Natural killer cell treated with Interleukin-12 subunit alpha and Interleukin-12 subunit beta and Interleukin-15 and Interleukin-18, amount 100 ng/mL, for 72 hours (primary cell): ENCODE measurements at regions not wholly inside any gene's neighbourhood (a gene's known extent, or its start where the extent isn't known, plus 50 kb on each side); places are given as distances from the start of the nearest gene placed in this dataset.

ENCODE experiments used
- ATAC-seq, 2 donors: fragments of 150-1000 bp; cut with Tn5 transposase in 1 of 2; sonication (Bioruptor Pico), chemical (Tn5 transposase) in 1 of 2; 2 replicates each; pipeline ENCODE4 v1.10.0; 2021
- DNase-seq: peaks from one replicate; pipeline ENCODE4 v3.0.0; 2022; ENCODE audit warnings: low spot score
- H3K27ac Mint-ChIP-seq, 2 donors: 1 replicate in 1 of 2; 2 replicates in 1 of 2; pipeline ENCODE4 v1.8.0; 2022; ENCODE audit warnings: mixed read lengths in 2 of 2, mild to moderate bottlenecking in 1 of 2, moderate library complexity in 1 of 2
- H3K27me3 Mint-ChIP-seq, 2 donors: 1 replicate in 1 of 2; 2 replicates in 1 of 2; pipeline ENCODE4 v1.8.0; 2022; ENCODE audit warnings: mixed read lengths in 2 of 2
- H3K36me3 Mint-ChIP-seq: one replicate; pipeline ENCODE4 v1.8.0; 2022; ENCODE audit warnings: mixed read lengths
- H3K4me1 Mint-ChIP-seq, 2 donors: 1 replicate in 1 of 2; 2 replicates in 1 of 2; pipeline ENCODE4 v1.8.0; 2022; ENCODE audit warnings: low read depth in 2 of 2, mixed read lengths in 2 of 2, mild to moderate bottlenecking in 1 of 2
- H3K4me3 Mint-ChIP-seq: one replicate; pipeline ENCODE4 v1.8.0; 2022; ENCODE audit warnings: mixed read lengths
- H3K9me3 Mint-ChIP-seq: 2 replicates; pipeline ENCODE4 v1.8.0; 2022; ENCODE audit warnings: mixed read lengths

GRCh38 chr7:41000042-41000441 lies 702.8 kb downstream of the INHBA start:
- H3K27me3 Mint-ChIP-seq = no peaks in the 10 kb centered on the region
- no peak for ATAC-seq
- H3K27ac Mint-ChIP-seq = no peak overlapping the region
- no peaks in the 10 kb centered on the region for H3K36me3 Mint-ChIP-seq
- no peak overlapping the region for H3K4me3 Mint-ChIP-seq
- H3K9me3 Mint-ChIP-seq = peaks cover 10% of the 10 kb centered on the region
- no peaks in the 10 kb centered on the region for H3K4me1 Mint-ChIP-seq
- no peak for DNase-seq

GRCh38 chr7:40996233-40996677 lies 706.6 kb downstream of the INHBA start:
- peaks cover 10% of the 10 kb centered on the region for H3K9me3 Mint-ChIP-seq
- no peak overlapping the region for H3K4me3 Mint-ChIP-seq
- DNase-seq (no peak), ATAC-seq (no peak)
- H3K27me3 Mint-ChIP-seq = no peaks in the 10 kb centered on the region
- H3K4me1 Mint-ChIP-seq = no peaks in the 10 kb centered on the region
- no peak overlapping the region for H3K27ac Mint-ChIP-seq
- no peaks in the 10 kb centered on the region for H3K36me3 Mint-ChIP-seq

GRCh38 chr7:40990841-40991240 lies 712.0 kb downstream of the INHBA start:
- Mint-ChIP-seq H3K27ac (no peak overlapping the region), H3K36me3 (no peaks in the 10 kb centered on the region), H3K27me3 (no peaks in the 10 kb centered on the region), H3K4me3 (no peak overlapping the region), H3K9me3 (peaks cover 3% of the 10 kb centered on the region), H3K4me1 (no peaks in the 10 kb centered on the region)
- no peak for DNase-seq
- ATAC-seq = no peak

- Mint-ChIP-seq H3K4me1 (no peaks in the 10 kb centered on the region), H3K4me3 (no peak overlapping the region), H3K36me3 (peaks cover 4% of the 10 kb centered on the region), H3K9me3 (peaks cover 11% of the 10 kb centered on the region), H3K27me3 (no peaks in the 10 kb centered on the region), H3K27ac (no peak overlapping the region)
- ATAC-seq (no peak), DNase-seq (no peak)
Observed at GRCh38 chr7:40987571-40987970, 715.3 kb downstream of the INHBA start.

GRCh38 chr7:40986351-40986873 lies 716.5 kb downstream of the INHBA start:
- Mint-ChIP-seq H3K4me1 (no peaks in the 10 kb centered on the region), H3K27ac (no peak overlapping the region), H3K9me3 (peaks cover 15% of the 10 kb centered on the region), H3K27me3 (no peaks in the 10 kb centered on the region), H3K36me3 (peaks cover 4% of the 10 kb centered on the region), H3K4me3 (no peak overlapping the region)
- DNase-seq (no peak), ATAC-seq (no peak)

GRCh38 chr7:40983111-40983510 lies 719.8 kb downstream of the INHBA start:
- no peaks in the 10 kb centered on the region for H3K27me3 Mint-ChIP-seq
- H3K4me1 Mint-ChIP-seq = no peaks in the 10 kb centered on the region
- H3K27ac Mint-ChIP-seq = no peak overlapping the region
- ATAC-seq = no peak
- no peak for DNase-seq
- no peak overlapping the region for H3K4me3 Mint-ChIP-seq
- H3K9me3 Mint-ChIP-seq = peaks cover 17% of the 10 kb centered on the region
- peaks cover 4% of the 10 kb centered on the region for H3K36me3 Mint-ChIP-seq

GRCh38 chr7:40979296-40979695 lies 723.6 kb downstream of the INHBA start:
- no peak for DNase-seq
- Mint-ChIP-seq H3K4me1 (no peaks in the 10 kb centered on the region), H3K27me3 (no peaks in the 10 kb centered on the region), H3K4me3 (no peak overlapping the region), H3K9me3 (peaks cover 20% of the 10 kb centered on the region), H3K27ac (no peak overlapping the region), H3K36me3 (peaks cover 4% of the 10 kb centered on the region)
- ATAC-seq = no peak

- Mint-ChIP-seq H3K27me3 (no peaks in the 10 kb centered on the region), H3K4me1 (no peaks in the 10 kb centered on the region), H3K27ac (no peak overlapping the region), H3K36me3 (no peaks in the 10 kb centered on the region), H3K9me3 (peaks cover 17% of the 10 kb centered on the region), H3K4me3 (no peak overlapping the region)
- ATAC-seq (no peak), DNase-seq (no peak)
Observed at GRCh38 chr7:40978047-40978446, 724.8 kb downstream of the INHBA start.

GRCh38 chr7:40977533-40977932 lies 725.4 kb downstream of the INHBA start:
- H3K36me3 Mint-ChIP-seq = no peaks in the 10 kb centered on the region
- H3K27me3 Mint-ChIP-seq = no peaks in the 10 kb centered on the region
- H3K4me3 Mint-ChIP-seq = no peak overlapping the region
- H3K27ac Mint-ChIP-seq = no peak overlapping the region
- peaks cover 15% of the 10 kb centered on the region for H3K9me3 Mint-ChIP-seq
- DNase-seq (no peak), ATAC-seq (no peak)
- no peaks in the 10 kb centered on the region for H3K4me1 Mint-ChIP-seq

- no peaks in the 10 kb centered on the region for H3K36me3 Mint-ChIP-seq
- H3K27me3 Mint-ChIP-seq = no peaks in the 10 kb centered on the region
- no peaks in the 10 kb centered on the region for H3K4me1 Mint-ChIP-seq
- H3K9me3 Mint-ChIP-seq = peaks cover 10% of the 10 kb centered on the region
- DNase-seq = no peak
- H3K4me3 Mint-ChIP-seq = no peak overlapping the region
- H3K27ac Mint-ChIP-seq = no peak overlapping the region
- ATAC-seq = no peak
Observed at GRCh38 chr7:40972426-40972825, 730.5 kb downstream of the INHBA start.

- H3K4me3 Mint-ChIP-seq = no peak overlapping the region
- DNase-seq (no peak), ATAC-seq (no peak)
- no peak overlapping the region for H3K27ac Mint-ChIP-seq
- H3K27me3 Mint-ChIP-seq = no peaks in the 10 kb centered on the region
- H3K9me3 Mint-ChIP-seq = peaks cover 11% of the 10 kb centered on the region
- H3K4me1 Mint-ChIP-seq = no peaks in the 10 kb centered on the region
- H3K36me3 Mint-ChIP-seq = no peaks in the 10 kb centered on the region
Observed at GRCh38 chr7:40969641-40970040, 733.2 kb downstream of the INHBA start.

GRCh38 chr7:40966693-40967092 lies 736.2 kb downstream of the INHBA start:
- ATAC-seq (no peak), DNase-seq (no peak)
- no peaks in the 10 kb centered on the region for H3K36me3 Mint-ChIP-seq
- H3K27ac Mint-ChIP-seq = no peak overlapping the region
- no peaks in the 10 kb centered on the region for H3K27me3 Mint-ChIP-seq
- no peaks in the 10 kb centered on the region for H3K4me1 Mint-ChIP-seq
- H3K4me3 Mint-ChIP-seq = no peak overlapping the region
- H3K9me3 Mint-ChIP-seq = peaks cover 15% of the 10 kb centered on the region

GRCh38 chr7:40965774-40966173 lies 737.1 kb downstream of the INHBA start:
- no peak for DNase-seq
- H3K4me1 Mint-ChIP-seq = no peaks in the 10 kb centered on the region
- H3K36me3 Mint-ChIP-seq = no peaks in the 10 kb centered on the region
- no peak overlapping the region for H3K4me3 Mint-ChIP-seq
- no peaks in the 10 kb centered on the region for H3K27me3 Mint-ChIP-seq
- no peak for ATAC-seq
- peaks cover 14% of the 10 kb centered on the region for H3K9me3 Mint-ChIP-seq
- H3K27ac Mint-ChIP-seq = no peak overlapping the region

GRCh38 chr7:40965016-40965415 lies 737.9 kb downstream of the INHBA start:
- no peak overlapping the region for H3K4me3 Mint-ChIP-seq

GRCh38 chr7:40964610-40965009 lies 738.3 kb downstream of the INHBA start:
- Mint-ChIP-seq H3K4me1 (no peaks in the 10 kb centered on the region), H3K9me3 (peaks cover 11% of the 10 kb centered on the region), H3K27ac (no peak overlapping the region), H3K4me3 (no peak overlapping the region), H3K27me3 (no peaks in the 10 kb centered on the region), H3K36me3 (no peaks in the 10 kb centered on the region)
- DNase-seq = no peak
- ATAC-seq = no peak

More at GRCh38 chr7:40965016-40965415, 737.9 kb downstream of the INHBA start:
- Mint-ChIP-seq H3K4me1 (no peaks in the 10 kb centered on the region), H3K36me3 (no peaks in the 10 kb centered on the region), H3K27me3 (no peaks in the 10 kb centered on the region), H3K9me3 (peaks cover 11% of the 10 kb centered on the region), H3K27ac (no peak overlapping the region)
- no peak for ATAC-seq
- DNase-seq = no peak
